ENCODE measurements at regions not wholly inside any gene's neighbourhood (a gene's known extent, or its start where the extent isn't known, plus 50 kb on each side); places are given as distances from the start of the nearest gene placed in this dataset.
"Not testable (repeated sequence)": the region's sequence is repeated elsewhere in the genome, so short reads cannot be mapped to it uniquely, and the experiment has no call there.

GRCh38 chr14:40691066-40691465 is 915.6 kb upstream of the LRFN5 start:
- no peak for DNase-seq (ENCODE audit: low spot score)

GRCh38 chr14:40685764-40686163 is 920.9 kb upstream of the LRFN5 start:
- DNase-seq (ENCODE audit: low spot score) = no peak

GRCh38 chr14:40684328-40684727 is 922.3 kb upstream of the LRFN5 start:
- DNase-seq (ENCODE audit: low spot score) = no peak

- DNase-seq (ENCODE audit: low spot score) = no peak
Measured at GRCh38 chr14:40682131-40682913, 924.4 kb upstream of the LRFN5 start.

GRCh38 chr14:40679256-40679655 is 927.4 kb upstream of the LRFN5 start:
- DNase-seq (ENCODE audit: low spot score) = no peak

GRCh38 chr14:40677206-40677605 is 929.5 kb upstream of the LRFN5 start:
- not testable (repeated sequence) for DNase-seq (ENCODE audit: low spot score)

- DNase-seq (ENCODE audit: low spot score) = no peak
Measured at GRCh38 chr14:40674502-40674901, 932.2 kb upstream of the LRFN5 start.

GRCh38 chr14:40656311-40656710 is 950.4 kb upstream of the LRFN5 start:
- no peak for DNase-seq (ENCODE audit: low spot score)

GRCh38 chr14:40652089-40652691 is 954.5 kb upstream of the LRFN5 start:
- DNase-seq (ENCODE audit: low spot score) = no peak

GRCh38 chr14:40630471-40630870 is 976.2 kb upstream of the LRFN5 start:
- DNase-seq (ENCODE audit: low spot score) = no peak

GRCh38 chr14:40629551-40630137 is 977.0 kb upstream of the LRFN5 start:
- not testable (repeated sequence) for DNase-seq (ENCODE audit: low spot score)

- no peak for DNase-seq (ENCODE audit: low spot score)
Measured at GRCh38 chr14:40629144-40629543, 977.5 kb upstream of the LRFN5 start.

GRCh38 chr14:40623643-40624042 is 983.0 kb upstream of the LRFN5 start:
- no peak for DNase-seq (ENCODE audit: low spot score)

GRCh38 chr14:40618225-40618898 is 988.3 kb upstream of the LRFN5 start:
- no peak for DNase-seq (ENCODE audit: low spot score)

- no peak for DNase-seq (ENCODE audit: low spot score)
Measured at GRCh38 chr14:40616579-40616978, 990.1 kb upstream of the LRFN5 start.

- no peak for DNase-seq (ENCODE audit: low spot score)
Measured at GRCh38 chr14:40601063-40601462, 1005.6 kb upstream of the LRFN5 start.

- no peak for DNase-seq (ENCODE audit: low spot score)
Measured at GRCh38 chr14:40599725-40600124, 1007.0 kb upstream of the LRFN5 start.

- DNase-seq (ENCODE audit: low spot score) = no peak
Measured at GRCh38 chr14:40581264-40581663, 1025.4 kb upstream of the LRFN5 start.

GRCh38 chr14:40576880-40577478 is 1029.7 kb upstream of the LRFN5 start:
- no peak for DNase-seq (ENCODE audit: low spot score)

GRCh38 chr14:40574780-40575179 is 1031.9 kb upstream of the LRFN5 start:
- DNase-seq (ENCODE audit: low spot score) = no peak

- DNase-seq (ENCODE audit: low spot score) = no peak
Measured at GRCh38 chr14:40525314-40525713, 1081.4 kb upstream of the LRFN5 start.

- DNase-seq (ENCODE audit: low spot score) = no peak
Measured at GRCh38 chr14:40523123-40523522, 1083.6 kb upstream of the LRFN5 start.
